Suprapubic skin (tissue), 3 donors: ENCODE measurements at regions not wholly inside any gene's neighbourhood (a gene's known extent, or its start where the extent isn't known, plus 50 kb on each side); places are given as distances from the start of the nearest gene placed in this dataset.
"Not testable (repeated sequence)": the region's sequence is repeated elsewhere in the genome, so short reads cannot be mapped to it uniquely, and the experiment has no call there.

Experiments
- POLR2AphosphoS5 ChIP-seq, 3 donors: sonication (generic); formaldehyde crosslinking; IDR thresholded peaks; one replicate each; pipeline ENCODE4 v1.6.1; 2017; ENCODE audit warnings: antibody characterized with exemption in 3 of 3
- TF ChIP-seq, protein P1 (sequence below), 2 donors: fragments of 200-600 bp in 1 of 2; fragments of 450-650 bp in 1 of 2; sonication (generic) in 1 of 2; IDR thresholded peaks; one replicate each; pipeline ENCODE4 v1.5.1; 2016 to 2019; ENCODE audit warnings: antibody characterized with exemption in 2 of 2, mild to moderate bottlenecking in 1 of 2, moderate library complexity in 1 of 2

DNA sequence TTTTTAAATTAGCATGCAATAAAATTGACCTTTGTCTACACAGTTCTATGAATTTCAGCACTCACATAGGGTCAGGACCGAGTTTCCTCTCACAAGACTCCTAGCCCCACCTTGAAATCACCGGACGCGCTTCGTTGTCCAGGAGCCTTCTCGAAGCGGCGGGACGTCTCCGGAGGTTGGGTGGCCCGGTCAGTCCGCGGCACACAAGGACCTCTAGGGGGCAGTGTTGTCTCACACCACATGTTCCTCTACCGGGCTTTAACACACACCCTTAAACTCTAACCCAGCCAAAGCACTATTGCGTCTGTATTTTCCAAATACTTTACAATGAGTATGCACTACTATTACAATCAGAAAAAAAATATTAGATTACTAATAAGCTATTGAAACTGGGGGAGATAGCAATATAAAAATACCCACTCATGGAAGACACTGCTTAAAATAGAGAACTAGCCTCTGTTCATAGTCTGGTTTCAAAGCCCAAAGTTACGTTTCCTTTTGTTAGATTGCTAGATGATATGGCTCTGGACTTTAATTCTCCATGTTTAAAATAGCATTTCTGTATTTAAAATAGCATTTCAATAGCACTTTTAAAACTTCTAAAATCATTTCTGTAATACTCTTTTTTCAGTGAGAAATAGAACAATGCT is 56.0 kb upstream of the NUTM2D start:
- TF ChIP-seq, protein P1, sequence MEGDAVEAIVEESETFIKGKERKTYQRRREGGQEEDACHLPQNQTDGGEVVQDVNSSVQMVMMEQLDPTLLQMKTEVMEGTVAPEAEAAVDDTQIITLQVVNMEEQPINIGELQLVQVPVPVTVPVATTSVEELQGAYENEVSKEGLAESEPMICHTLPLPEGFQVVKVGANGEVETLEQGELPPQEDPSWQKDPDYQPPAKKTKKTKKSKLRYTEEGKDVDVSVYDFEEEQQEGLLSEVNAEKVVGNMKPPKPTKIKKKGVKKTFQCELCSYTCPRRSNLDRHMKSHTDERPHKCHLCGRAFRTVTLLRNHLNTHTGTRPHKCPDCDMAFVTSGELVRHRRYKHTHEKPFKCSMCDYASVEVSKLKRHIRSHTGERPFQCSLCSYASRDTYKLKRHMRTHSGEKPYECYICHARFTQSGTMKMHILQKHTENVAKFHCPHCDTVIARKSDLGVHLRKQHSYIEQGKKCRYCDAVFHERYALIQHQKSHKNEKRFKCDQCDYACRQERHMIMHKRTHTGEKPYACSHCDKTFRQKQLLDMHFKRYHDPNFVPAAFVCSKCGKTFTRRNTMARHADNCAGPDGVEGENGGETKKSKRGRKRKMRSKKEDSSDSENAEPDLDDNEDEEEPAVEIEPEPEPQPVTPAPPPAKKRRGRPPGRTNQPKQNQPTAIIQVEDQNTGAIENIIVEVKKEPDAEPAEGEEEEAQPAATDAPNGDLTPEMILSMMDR (IDR thresholded peaks at IDR 0.05), result not testable (repeated sequence)
- TF ChIP-seq POLR2AphosphoS5 (IDR thresholded peaks at IDR 0.05), result not testable (repeated sequence)
